GM21576 (cell line): ENCODE measurements at regions not wholly inside any gene's neighbourhood (a gene's known extent, or its start where the extent isn't known, plus 50 kb on each side); places are given as distances from the start of the nearest gene placed in this dataset.

Experiments used
- ATAC-seq: cut with Tn5 transposase; IDR thresholded peaks from one replicate; pipeline ENCODE4 v1.9.1; 2021; ENCODE audit warnings: mild to moderate bottlenecking, moderate library complexity; ENCODE audit not compliant: unreplicated experiment

GRCh38 chr3:99376926-99377325 lies 261.5 kb upstream of the COL8A1 start:
- no peak for ATAC-seq

DNA sequence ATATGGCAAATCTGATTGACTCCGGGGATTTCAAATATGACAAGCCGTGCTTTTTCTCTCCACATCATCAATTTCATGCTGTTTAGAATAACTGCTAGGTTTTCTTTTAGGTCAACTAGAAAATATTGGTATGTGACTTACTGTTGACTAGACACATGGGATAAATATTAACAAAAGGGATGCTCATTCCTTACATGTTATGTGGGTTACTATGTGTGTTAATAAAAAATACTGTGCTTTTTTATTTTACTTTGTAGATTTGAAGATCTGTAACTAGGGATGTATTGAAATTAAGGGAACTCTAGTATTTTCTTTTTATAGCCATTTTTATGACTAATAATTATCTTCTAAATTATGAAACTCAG lies 264.6 kb upstream of the COL8A1 start:
- ATAC-seq = no peak

DNA sequence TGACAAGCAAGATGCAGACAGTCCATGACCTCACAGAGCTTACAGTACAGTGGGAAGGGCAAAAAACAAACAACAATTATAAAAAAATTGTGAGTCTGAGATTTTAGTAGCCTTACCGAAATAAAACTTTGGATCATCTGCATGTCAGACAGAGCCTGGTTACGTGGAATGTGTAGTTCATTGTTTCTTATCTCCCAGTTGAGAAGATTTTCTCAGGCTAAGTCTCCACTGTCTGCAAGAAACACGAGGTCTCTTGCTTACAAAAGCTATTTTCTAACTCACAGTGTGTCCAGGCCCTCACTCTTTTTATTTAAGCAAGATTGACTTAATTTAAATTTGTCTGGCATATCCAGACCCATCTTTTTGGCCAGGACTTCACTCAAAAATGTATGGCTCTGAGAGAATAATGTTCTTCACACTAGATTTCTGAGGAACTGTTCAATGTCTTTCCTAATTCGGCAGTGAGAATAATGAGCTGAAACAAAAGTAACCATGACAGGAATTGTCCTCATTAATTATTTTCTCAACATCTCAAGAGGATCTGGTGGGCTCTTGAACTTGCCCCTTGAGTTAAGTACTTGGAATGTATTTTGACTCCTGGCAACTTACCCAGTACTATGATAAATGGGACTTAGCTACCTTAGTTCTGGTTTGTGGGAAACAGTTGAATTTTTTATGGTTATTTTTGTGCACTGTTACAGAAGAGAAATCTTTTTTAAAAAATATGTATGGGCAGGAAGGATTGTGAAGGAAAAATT lies 265.1 kb upstream of the COL8A1 start:
- no peak for ATAC-seq

DNA sequence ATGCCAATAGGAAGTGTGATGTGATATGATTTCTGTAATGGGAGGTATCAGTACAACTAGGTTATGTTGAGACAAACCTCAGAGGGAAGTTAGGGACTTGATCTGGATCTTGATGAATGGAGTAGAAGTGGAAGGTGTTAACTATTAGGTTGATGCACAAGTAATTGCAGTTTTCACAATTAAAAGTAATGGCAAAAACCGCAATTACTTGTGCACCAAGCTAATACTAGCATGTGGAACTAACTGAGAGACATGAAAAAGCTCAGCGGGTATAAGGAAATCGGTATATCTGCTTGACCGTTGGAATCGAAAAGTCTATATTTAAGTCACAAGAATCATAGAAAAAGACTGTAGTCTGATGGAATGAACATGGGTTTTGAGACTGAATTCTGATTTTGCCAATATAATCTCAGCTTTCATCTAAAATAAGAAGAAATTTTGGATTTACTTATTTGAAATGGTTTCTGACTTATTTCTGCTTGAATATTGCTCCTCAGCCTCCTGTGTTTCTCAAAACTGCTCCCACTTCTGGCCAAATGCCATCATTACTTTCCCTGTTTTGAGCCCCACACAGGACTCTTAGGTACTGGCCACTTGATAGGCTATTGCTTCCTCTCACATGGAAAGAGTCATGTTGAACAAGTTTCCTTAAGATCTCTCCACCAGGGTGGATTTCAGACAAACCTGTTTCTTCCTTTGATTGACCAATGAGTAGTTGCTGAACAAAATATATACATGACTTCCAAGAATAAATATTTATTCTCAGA lies 271.5 kb upstream of the COL8A1 start:
- ATAC-seq = no peak

GRCh38 chr3:99365979-99366378 lies 272.4 kb upstream of the COL8A1 start:
- ATAC-seq = no peak

DNA sequence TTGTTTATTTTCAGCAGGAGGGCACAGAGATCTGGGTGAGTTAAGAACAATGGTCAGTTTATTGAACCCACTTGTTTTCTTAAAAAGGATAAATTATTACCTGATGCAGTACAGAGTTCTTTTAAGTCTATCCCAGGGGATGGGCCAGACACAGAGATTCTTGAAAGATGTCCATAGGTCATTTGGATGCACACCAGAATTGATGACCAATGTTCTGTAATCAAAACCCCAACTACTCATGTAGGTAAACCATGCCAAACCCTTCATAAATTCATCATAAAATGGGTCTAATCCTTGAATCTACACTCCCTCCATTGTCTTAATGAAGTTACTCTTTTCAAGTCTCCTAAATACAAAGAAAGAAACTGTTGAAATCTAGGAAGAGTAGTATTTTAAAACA lies 273.0 kb upstream of the COL8A1 start:
- ATAC-seq = no peak

- no peak for ATAC-seq
These were observed 281.3 kb upstream of the COL8A1 start for GRCh38 chr3:99357131-99357530.

GRCh38 chr3:99356696-99357095 lies 281.7 kb upstream of the COL8A1 start:
- no peak for ATAC-seq

GRCh38 chr3:99355465-99355864 lies 282.9 kb upstream of the COL8A1 start:
- ATAC-seq = no peak

DNA sequence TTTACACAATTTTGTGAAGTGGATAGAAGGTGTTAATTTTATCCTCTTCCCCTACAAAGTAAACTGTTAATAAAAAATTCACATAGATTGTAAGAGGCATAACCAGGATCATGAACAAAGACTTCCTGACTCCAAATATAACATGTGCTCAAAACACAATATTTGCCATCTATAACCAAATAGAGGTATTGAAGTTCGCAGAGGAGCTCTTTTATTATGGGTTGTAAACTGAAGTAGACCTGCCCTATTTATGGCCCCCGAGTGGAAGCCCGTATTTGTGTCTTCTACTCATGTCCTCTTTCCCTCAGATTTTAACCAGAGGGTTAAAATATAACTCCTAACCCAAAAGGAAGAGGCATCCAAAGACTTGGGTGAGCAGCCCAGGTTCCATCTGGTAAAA lies 285.6 kb upstream of the COL8A1 start:
- no peak for ATAC-seq

GRCh38 chr3:99351122-99351521 lies 287.3 kb upstream of the COL8A1 start:
- no peak for ATAC-seq

- ATAC-seq = no peak
These were observed 289.9 kb upstream of the COL8A1 start for GRCh38 chr3:99348451-99348850.

DNA sequence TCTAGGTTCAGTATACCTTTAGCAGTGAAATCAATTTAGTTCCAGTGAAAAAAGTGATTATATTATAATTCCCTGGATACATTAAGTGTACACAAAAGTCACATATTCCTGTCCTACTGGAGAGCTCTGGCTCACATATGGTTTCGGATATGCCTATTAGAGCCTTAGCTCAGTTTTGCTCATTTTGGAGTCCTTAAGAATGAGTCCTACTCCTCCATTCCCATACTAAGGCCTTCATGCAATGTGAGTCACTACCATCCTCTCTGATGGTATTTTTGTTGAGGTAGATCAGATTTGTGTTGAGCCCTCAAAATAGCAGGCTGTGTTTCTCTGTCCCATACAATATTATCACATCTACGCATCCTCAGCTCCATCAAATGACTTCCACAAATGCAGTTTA lies 294.2 kb upstream of the COL8A1 start:
- no peak for ATAC-seq

GRCh38 chr3:99342383-99342782 lies 296.0 kb upstream of the COL8A1 start:
- no peak for ATAC-seq

DNA sequence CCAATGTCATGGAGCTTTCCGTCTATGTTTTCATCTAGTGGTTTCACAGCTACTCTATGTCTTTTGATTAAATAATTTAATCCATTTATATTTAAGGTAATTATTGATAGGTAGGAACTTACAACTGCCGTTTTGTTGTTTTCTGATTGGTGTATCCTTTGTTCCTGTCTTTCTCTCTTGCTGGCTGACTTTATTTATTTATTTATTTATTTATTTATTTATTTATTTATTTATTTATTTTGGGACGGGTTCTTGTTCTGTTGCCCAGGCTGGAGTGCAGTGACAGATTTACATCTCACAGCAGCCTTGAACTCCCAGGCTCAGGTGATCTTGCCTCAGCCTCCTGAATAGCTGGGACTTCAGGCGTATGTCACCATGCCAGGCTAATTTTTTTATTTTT lies 299.2 kb upstream of the COL8A1 start:
- no peak for ATAC-seq

DNA sequence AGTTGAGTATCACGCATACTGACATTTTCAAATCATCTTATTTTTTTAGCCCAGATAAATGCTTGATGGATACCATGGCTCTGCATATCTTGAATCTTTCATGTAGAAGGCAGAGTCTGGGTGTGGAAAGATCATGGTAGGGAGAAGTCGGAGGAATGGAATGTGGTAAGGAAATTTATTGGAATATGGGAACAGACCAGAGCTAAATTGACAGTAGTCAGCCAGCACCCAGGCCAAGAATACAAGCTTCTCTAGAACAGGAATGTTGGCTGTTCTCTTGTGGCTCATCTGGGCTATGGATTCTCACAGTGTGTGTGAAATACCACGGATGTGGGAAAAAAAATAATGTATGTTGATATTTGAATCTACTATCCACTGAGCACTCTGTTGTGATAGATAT lies 305.7 kb upstream of the COL8A1 start:
- ATAC-seq = no peak

DNA sequence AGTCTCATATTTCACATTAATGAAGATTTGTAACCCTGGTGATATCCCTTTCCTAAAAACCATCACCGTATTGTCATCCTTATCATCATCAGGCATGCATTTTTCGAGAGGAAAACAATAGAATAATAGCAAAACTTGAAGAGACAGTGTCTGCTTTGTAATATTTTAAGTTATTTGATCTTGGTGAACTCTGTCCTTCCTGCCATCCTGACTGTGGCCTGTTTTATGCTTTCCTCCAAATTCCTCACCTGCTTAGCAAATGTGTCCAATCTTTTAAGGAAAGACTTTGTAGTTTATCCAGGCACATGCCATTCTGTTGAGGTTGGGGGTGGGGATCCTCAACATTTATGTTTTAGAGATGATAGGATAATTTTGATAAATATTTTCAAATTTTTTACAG lies 306.1 kb upstream of the COL8A1 start:
- no peak for ATAC-seq

DNA sequence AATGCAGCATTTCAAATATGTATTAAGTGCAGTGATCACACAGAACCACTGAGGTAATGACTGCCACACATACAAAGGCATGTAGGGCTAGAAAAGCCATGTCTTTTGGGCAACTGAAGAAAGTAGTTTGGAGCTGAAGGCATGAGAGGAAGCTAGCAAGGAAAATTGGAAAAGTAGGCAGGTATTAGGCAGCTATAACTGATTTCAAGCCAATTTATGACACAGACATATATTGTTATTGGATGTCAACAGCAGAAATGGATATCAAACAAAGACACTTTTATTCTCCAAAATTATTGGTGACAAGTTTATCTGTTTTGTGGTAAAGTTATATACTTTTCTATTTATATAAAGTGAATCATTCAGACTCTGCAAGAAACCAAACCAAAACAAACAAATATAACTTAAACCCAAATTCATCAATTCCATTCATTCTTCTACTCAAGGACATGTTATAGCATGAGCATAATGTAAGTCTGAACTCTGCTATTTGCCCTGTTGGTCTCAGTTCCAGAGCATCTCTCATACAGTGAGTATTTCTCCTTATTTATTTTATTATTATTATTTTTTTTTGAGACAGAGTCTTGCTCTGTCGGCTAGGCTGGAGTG lies 307.4 kb upstream of the COL8A1 start:
- ATAC-seq = no peak

DNA sequence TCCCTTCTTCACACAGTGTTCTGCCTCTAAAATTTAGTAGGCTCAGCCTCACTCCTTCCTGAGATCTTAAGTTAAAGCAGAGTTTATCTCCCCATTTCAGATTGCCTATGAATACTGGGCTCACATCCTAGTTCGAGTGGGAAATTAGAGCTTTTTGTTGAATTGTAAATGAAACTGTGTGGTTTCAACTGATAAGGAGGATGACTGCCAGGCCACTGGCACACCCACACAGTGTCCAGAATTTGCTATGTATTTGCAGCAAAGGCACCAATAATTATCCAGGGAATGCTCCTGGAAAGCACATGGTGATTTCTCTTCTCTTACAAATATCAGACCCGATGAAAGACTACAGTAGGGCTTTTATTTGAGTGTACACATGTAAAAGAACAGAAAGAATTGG lies 308.1 kb upstream of the COL8A1 start:
- no peak for ATAC-seq

- no peak for ATAC-seq
These were observed 313.0 kb upstream of the COL8A1 start for GRCh38 chr3:99325402-99325801.

DNA sequence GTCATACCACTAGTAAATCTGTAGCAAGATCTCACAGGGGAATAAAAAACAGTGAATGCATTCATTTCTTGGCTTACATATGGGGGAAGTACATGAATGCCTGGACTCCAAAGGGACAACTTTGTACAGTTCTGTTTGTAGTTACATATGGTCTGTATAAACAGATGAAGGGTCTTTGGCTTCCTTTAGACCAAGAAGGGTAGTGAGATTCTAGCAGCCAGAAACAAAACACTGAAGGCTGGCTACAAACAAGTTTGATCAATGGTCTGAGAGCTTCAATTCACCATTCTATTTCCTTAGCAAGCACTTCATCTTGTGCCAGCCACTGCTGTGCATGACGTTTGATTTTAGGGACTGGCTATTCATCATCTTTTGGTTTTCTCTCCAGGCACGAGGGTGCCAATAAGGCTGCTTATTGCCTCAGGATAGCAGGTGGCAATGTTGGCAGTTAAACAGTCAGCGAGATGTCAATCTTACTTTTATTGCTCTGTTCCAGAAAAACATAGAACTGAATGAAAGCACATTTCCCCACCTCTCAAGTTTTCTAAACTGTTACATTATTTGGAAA lies 313.7 kb upstream of the COL8A1 start:
- ATAC-seq = no peak

GRCh38 chr3:99323940-99324339 lies 314.5 kb upstream of the COL8A1 start:
- ATAC-seq = no peak
